Adrenal gland (tissue), 9 donors: ENCODE measurements at regions not wholly inside any gene's neighbourhood (a gene's known extent, or its start where the extent isn't known, plus 50 kb on each side); places are given as distances from the start of the nearest gene placed in this dataset.

Experiments
- DNase-seq, 7 donors: peaks; one replicate each; pipeline ENCODE4 v3.0.0-alpha.2; 2019 to 2020
- H3K27ac ChIP-seq, 5 donors: fragments of 200-600 bp; sonication (generic) in 4 of 5; 1 replicate in 3 of 5; 2 replicates in 2 of 5; pipeline versions ENCODE4 v1.5.1 to v1.8.0; 2016 to 2020; ENCODE audit warnings: mild to moderate bottlenecking in 1 of 5
- H3K27me3 ChIP-seq: fragments of 200-600 bp; 2 replicates; pipeline ENCODE4 v1.8.0; 2021
- H3K36me3 ChIP-seq, 2 donors: fragments of 200-600 bp; replicated peaks in 1 of 2; 1 replicate in 1 of 2; 2 replicates in 1 of 2; pipeline versions ENCODE4 v1.5.1 to v1.8.0; 2018 to 2022
- H3K4me1 ChIP-seq, 2 donors: fragments of 200-600 bp; replicated peaks in 1 of 2; 1 replicate in 1 of 2; 2 replicates in 1 of 2; pipeline versions ENCODE4 v1.5.1 to v1.8.0; 2018 to 2021
- H3K4me3 ChIP-seq, 4 donors: fragments of 200-600 bp; sonication (generic) in 3 of 4; one replicate each; pipeline ENCODE4 v1.5.1; 2016 to 2018
- H3K9me3 ChIP-seq, 3 donors: fragments of 200-600 bp; sonication (generic) in 1 of 3; replicated peaks in 1 of 3; 1 replicate in 2 of 3; 2 replicates in 1 of 3; pipeline versions ENCODE4 v1.5.1 to v1.8.0; 2016 to 2021
- CTCF ChIP-seq, 6 experiments: fragments of 450-650 bp in 4 of 6; fragments of 200-600 bp in 2 of 6; sonication (generic) in 1 of 6; IDR thresholded peaks; 1 replicate in 5 of 6; 2 replicates in 1 of 6; pipeline versions ENCODE4 v1.5.1 to v1.8.0; 2016 to 2021; ENCODE audit warnings: antibody characterized with exemption in 6 of 6, mild to moderate bottlenecking in 2 of 6, moderate library complexity in 1 of 6
- POLR2A ChIP-seq, 2 donors: fragments of 450-650 bp; IDR thresholded peaks; one replicate each; pipeline ENCODE4 v1.6.1; 2017; ENCODE audit warnings: antibody characterized with exemption in 2 of 2, mild to moderate bottlenecking in 2 of 2, moderate library complexity in 1 of 2
- WGBS, 4 donors: extraction: QIAGEN DNeasy Blood & Tissue Kit in 2 of 4; methylation state at CpG; one replicate each; pipeline versions ENCODE4 v1.1.5 to v1.1.7; 2013 to 2017; 5-methylcytosine and 5-hydroxymethylcytosine counted together
- intact Hi-C, 2 donors: fragments of 100-400 bp; cut with DNase I; formaldehyde crosslinking; loops; one replicate each; pipeline versions ENCODE4 v1.14.1 to v1.15.0; 2022 to 2023
- donor health status: healthy with polysubstance abuse.
- donor health status: Bipolar disorder and iron deficiency.
- donor health status: DM: yes; HTN: yes; CAD: no.
- donor health status: DM: no; HTN: no; CAD: no.
- donor health status: DM: no; HTN: no; CAD: no.

- H3K27me3 ChIP-seq = no peaks in the 10 kb centered on the region
- no peak overlapping the region for H3K4me3 ChIP-seq
- no peaks in the 10 kb centered on the region for H3K4me1 ChIP-seq
- no peaks in the 10 kb centered on the region for H3K9me3 ChIP-seq
- TF ChIP-seq POLR2A (IDR thresholded peaks at IDR 0.05) (no peak), CTCF (IDR thresholded peaks at IDR 0.05) (no peak)
- 50 to 60% (median 55%) methylated on average over 8 to 9 of the region's 9 CpGs for WGBS, 4 donors
- no peak overlapping the region for H3K27ac ChIP-seq
- DNase-seq = peak in 1 of 7 donors; percentile 81
- H3K36me3 ChIP-seq = no peaks in the 10 kb centered on the region
- intact Hi-C loops = no loop called here
Measured at GRCh38 chr20:43824309-43825050, 90.2 kb upstream of the TOX2 start.

GRCh38 chr20:43821795-43822194 lies 92.9 kb upstream of the TOX2 start:
- Histone ChIP-seq H3K36me3 (no peaks in the 10 kb centered on the region), H3K27ac (no peak overlapping the region), H3K4me1 (no peaks in the 10 kb centered on the region), H3K27me3 (no peaks in the 10 kb centered on the region), H3K4me3 (no peak overlapping the region), H3K9me3 (no peaks in the 10 kb centered on the region)
- TF ChIP-seq CTCF (IDR thresholded peaks at IDR 0.05) (no peak), POLR2A (IDR thresholded peaks at IDR 0.05) (no peak)
- 70 to 85% (median 76%) methylated on average over 3 of the region's 3 CpGs for WGBS, 4 donors
- intact Hi-C loops = no loop called here
- DNase-seq = no peak

- Histone ChIP-seq H3K36me3 (no peaks in the 10 kb centered on the region), H3K4me1 (no peaks in the 10 kb centered on the region), H3K27me3 (no peaks in the 10 kb centered on the region), H3K9me3 (no peaks in the 10 kb centered on the region), H3K27ac (no peak overlapping the region), H3K4me3 (no peak overlapping the region)
- intact Hi-C loops = no loop called here
- 75 to 86% (median 81%) methylated on average over 7 of the region's 7 CpGs for WGBS, 4 donors
- TF ChIP-seq CTCF (IDR thresholded peaks at IDR 0.05) (no peak), POLR2A (IDR thresholded peaks at IDR 0.05) (no peak)
- no peak for DNase-seq
Measured at GRCh38 chr20:43820731-43821330, 93.8 kb upstream of the TOX2 start.

GRCh38 chr20:43812216-43812615 lies 85.4 kb upstream of the GTSF1L start:
- Histone ChIP-seq H3K4me3 (no peak overlapping the region), H3K27me3 (no peaks in the 10 kb centered on the region), H3K27ac (no peak overlapping the region), H3K36me3 (no peaks in the 10 kb centered on the region), H3K9me3 (peaks cover 0 to 12% (median 0%) of the 10 kb centered on the region in 3 donors), H3K4me1 (no peaks in the 10 kb centered on the region)
- TF ChIP-seq POLR2A (IDR thresholded peaks at IDR 0.05) (no peak), CTCF (IDR thresholded peaks at IDR 0.05) (no peak)
- no peak for DNase-seq
- intact Hi-C loops = no loop called here
